Gastrocnemius medialis (tissue), 4 donors: ENCODE measurements at regions not wholly inside any gene's neighbourhood (a gene's known extent, or its start where the extent isn't known, plus 50 kb on each side); places are given as distances from the start of the nearest gene placed in this dataset.
"Not testable (repeated sequence)": the region's sequence is repeated elsewhere in the genome, so short reads cannot be mapped to it uniquely, and the experiment has no call there.

Experiments
- ATAC-seq, 2 donors: fragments of 150-250 bp; one replicate each; pipeline ENCODE4 v1.9.1; 2016
- DNase-seq, 2 donors: peaks; one replicate each; pipeline ENCODE4 v3.0.0-alpha.2; 2019
- H3K27ac ChIP-seq, 4 donors: fragments of 200-600 bp; sonication (generic); 1 replicate in 1 of 4; 2 replicates in 3 of 4; pipeline ENCODE4 v1.5.1; 2016 to 2018; ENCODE audit warnings: mild to moderate bottlenecking in 2 of 4, moderate library complexity in 1 of 4
- H3K27me3 ChIP-seq, 3 donors: fragments of 200-600 bp; sonication (generic) in 2 of 3; 1 replicate in 1 of 3; 2 replicates in 2 of 3; pipeline versions ENCODE4 v1.5.1 to v1.6.0; 2016 to 2019; ENCODE audit warnings: mild to moderate bottlenecking in 1 of 3, moderate library complexity in 1 of 3
- H3K36me3 ChIP-seq, 2 donors: fragments of 200-600 bp; sonication (generic) in 1 of 2; one replicate each; pipeline ENCODE4 v1.5.1; 2017 to 2018
- H3K4me1 ChIP-seq, 2 donors: fragments of 200-600 bp; sonication (generic) in 1 of 2; one replicate each; pipeline ENCODE4 v1.5.1; 2016 to 2017; ENCODE audit warnings: mild to moderate bottlenecking in 2 of 2
- H3K4me3 ChIP-seq, 4 donors: fragments of 200-600 bp; sonication (generic) in 3 of 4; 1 replicate in 1 of 4; 2 replicates in 3 of 4; pipeline ENCODE4 v1.5.1; 2016 to 2019; ENCODE audit warnings: mild to moderate bottlenecking in 2 of 4
- H3K9me3 ChIP-seq, 3 donors: fragments of 200-600 bp; sonication (generic) in 2 of 3; 1 replicate in 1 of 3; 2 replicates in 2 of 3; pipeline ENCODE4 v1.5.1; 2016 to 2019
- in situ Hi-C, 4 donors: fragments of 200-750 bp; cut with MboI; loops; one replicate each; pipeline versions ENCODE4 v1.15.0 to v1.8.0; 2017; ENCODE audit warnings: low sequenced_read_pairs in 4 of 4
- intact Hi-C: fragments of 100-400 bp; cut with DNase I; formaldehyde crosslinking; loops from one replicate; pipeline ENCODE4 v1.15.1; 2023; ENCODE audit warnings: low total_unique reads

- H3K27ac ChIP-seq, H3K27me3 ChIP-seq, H3K9me3 ChIP-seq, H3K4me1 ChIP-seq, intact Hi-C loops, DNase-seq, H3K4me3 ChIP-seq, ATAC-seq, H3K36me3 ChIP-seq, in situ Hi-C loops: not testable (repeated sequence)
Measured at GRCh38 chr16:32947336-32947735, 246.7 kb upstream of the TP53TG3C start.

- H3K9me3 ChIP-seq, H3K27ac ChIP-seq, DNase-seq, in situ Hi-C loops, intact Hi-C loops, H3K4me1 ChIP-seq, H3K4me3 ChIP-seq, H3K36me3 ChIP-seq, ATAC-seq, H3K27me3 ChIP-seq: not testable (repeated sequence)
Measured at GRCh38 chr16:32946041-32946560, 247.9 kb upstream of the TP53TG3C start.

- ATAC-seq, H3K27me3 ChIP-seq, H3K4me3 ChIP-seq, in situ Hi-C loops, H3K36me3 ChIP-seq, H3K27ac ChIP-seq, intact Hi-C loops, H3K4me1 ChIP-seq, DNase-seq, H3K9me3 ChIP-seq: not testable (repeated sequence)
Measured at GRCh38 chr16:32945311-32945710, 248.7 kb upstream of the TP53TG3C start.

GRCh38 chr16:32939845-32940244 lies 254.2 kb upstream of the TP53TG3C start:
- H3K36me3 ChIP-seq = not testable (repeated sequence)

GRCh38 chr16:32937929-32938328 lies 256.1 kb upstream of the TP53TG3C start:
- H3K27me3 ChIP-seq, H3K4me1 ChIP-seq, DNase-seq, H3K27ac ChIP-seq, H3K36me3 ChIP-seq, H3K4me3 ChIP-seq, in situ Hi-C loops, ATAC-seq, intact Hi-C loops, H3K9me3 ChIP-seq: not testable (repeated sequence)

More at GRCh38 chr16:32939845-32940244, 254.2 kb upstream of the TP53TG3C start:
- ATAC-seq, H3K27me3 ChIP-seq, H3K27ac ChIP-seq, intact Hi-C loops, H3K4me3 ChIP-seq, in situ Hi-C loops, H3K4me1 ChIP-seq, DNase-seq, H3K9me3 ChIP-seq: not testable (repeated sequence)

- H3K4me3 ChIP-seq, H3K36me3 ChIP-seq, H3K4me1 ChIP-seq, H3K27me3 ChIP-seq, DNase-seq, intact Hi-C loops, H3K9me3 ChIP-seq, H3K27ac ChIP-seq, in situ Hi-C loops: not testable (repeated sequence)
- peak; percentile 30 to 46 for ATAC-seq
Measured at GRCh38 chr16:32932240-32933040, 256.5 kb upstream of the TP53TG3 start.

- H3K9me3 ChIP-seq, H3K4me3 ChIP-seq, ATAC-seq, DNase-seq, H3K27ac ChIP-seq, H3K36me3 ChIP-seq, in situ Hi-C loops, intact Hi-C loops, H3K4me1 ChIP-seq, H3K27me3 ChIP-seq: not testable (repeated sequence)
Measured at GRCh38 chr16:32925192-32925591, 249.2 kb upstream of the TP53TG3 start.

- intact Hi-C loops, H3K36me3 ChIP-seq, ATAC-seq, DNase-seq, H3K4me3 ChIP-seq, H3K27me3 ChIP-seq, H3K4me1 ChIP-seq, H3K9me3 ChIP-seq, in situ Hi-C loops, H3K27ac ChIP-seq: not testable (repeated sequence)
Measured at GRCh38 chr16:32922578-32922977, 246.6 kb upstream of the TP53TG3 start.

GRCh38 chr16:32915346-32915745 lies 239.4 kb upstream of the TP53TG3 start:
- H3K4me3 ChIP-seq, DNase-seq, H3K4me1 ChIP-seq, intact Hi-C loops, ATAC-seq, H3K9me3 ChIP-seq, H3K27ac ChIP-seq, H3K27me3 ChIP-seq, in situ Hi-C loops, H3K36me3 ChIP-seq: not testable (repeated sequence)

- H3K4me3 ChIP-seq, in situ Hi-C loops, H3K27ac ChIP-seq, ATAC-seq, H3K9me3 ChIP-seq, H3K36me3 ChIP-seq, H3K27me3 ChIP-seq, intact Hi-C loops, DNase-seq, H3K4me1 ChIP-seq: not testable (repeated sequence)
Measured at GRCh38 chr16:32897782-32898181, 221.8 kb upstream of the TP53TG3 start.

- H3K9me3 ChIP-seq, ATAC-seq, H3K4me3 ChIP-seq, H3K27ac ChIP-seq, DNase-seq, H3K36me3 ChIP-seq, H3K4me1 ChIP-seq, intact Hi-C loops, in situ Hi-C loops, H3K27me3 ChIP-seq: not testable (repeated sequence)
Measured at GRCh38 chr16:32885392-32885791, 209.4 kb upstream of the TP53TG3 start.

- H3K27me3 ChIP-seq, H3K27ac ChIP-seq, H3K9me3 ChIP-seq, H3K36me3 ChIP-seq, in situ Hi-C loops, intact Hi-C loops, ATAC-seq, H3K4me3 ChIP-seq, H3K4me1 ChIP-seq: not testable (repeated sequence)
- peak in 1 of 2 donors; percentile 3 for DNase-seq
Measured at GRCh38 chr16:32884556-32884955, 208.6 kb upstream of the TP53TG3 start.
